ENCODE measurements at regions not wholly inside any gene's neighbourhood (a gene's known extent, or its start where the extent isn't known, plus 50 kb on each side); places are given as distances from the start of the nearest gene placed in this dataset.
"Not testable (repeated sequence)": the region's sequence is repeated elsewhere in the genome, so short reads cannot be mapped to it uniquely, and the experiment has no call there.

GRCh38 chr3:67064105-67064504 lies 66.0 kb downstream of the KBTBD8 start:
- no peak for DNase-seq

GRCh38 chr3:67067251-67067650 lies 69.1 kb downstream of the KBTBD8 start:
- peak; percentile 10 for DNase-seq

GRCh38 chr3:67072640-67073039 lies 74.5 kb downstream of the KBTBD8 start:
- DNase-seq, result not testable (repeated sequence)

GRCh38 chr3:67073812-67074211 lies 75.7 kb downstream of the KBTBD8 start:
- DNase-seq, result no peak

- DNase-seq, result no peak
Measured at GRCh38 chr3:67075295-67075694, 77.2 kb downstream of the KBTBD8 start.

- DNase-seq, result no peak
Measured at GRCh38 chr3:67076607-67077006, 78.5 kb downstream of the KBTBD8 start.

- DNase-seq, result no peak
Measured at GRCh38 chr3:67077656-67078055, 79.5 kb downstream of the KBTBD8 start.

- no peak for DNase-seq
Measured at GRCh38 chr3:67082533-67083024, 84.5 kb downstream of the KBTBD8 start.

GRCh38 chr3:67083277-67083676 lies 85.2 kb downstream of the KBTBD8 start:
- no peak for DNase-seq

- DNase-seq, result no peak
Measured at GRCh38 chr3:67087788-67088187, 89.7 kb downstream of the KBTBD8 start.

GRCh38 chr3:67090474-67090873 lies 92.4 kb downstream of the KBTBD8 start:
- DNase-seq, result no peak

GRCh38 chr3:67093305-67093704 lies 95.2 kb downstream of the KBTBD8 start:
- DNase-seq, result no peak

GRCh38 chr3:67094167-67094566 lies 96.1 kb downstream of the KBTBD8 start:
- DNase-seq, result no peak

- DNase-seq, result no peak
Measured at GRCh38 chr3:67094774-67095173, 96.7 kb downstream of the KBTBD8 start.

GRCh38 chr3:67104388-67104787 lies 106.3 kb downstream of the KBTBD8 start:
- no peak for DNase-seq

GRCh38 chr3:67106874-67107273 lies 108.8 kb downstream of the KBTBD8 start:
- DNase-seq, result no peak

GRCh38 chr3:67109651-67110204 lies 111.6 kb downstream of the KBTBD8 start:
- peak; percentile 25 for DNase-seq

- peak; percentile 39 for DNase-seq
Measured at GRCh38 chr3:67113802-67114407, 115.8 kb downstream of the KBTBD8 start.

- DNase-seq, result no peak
Measured at GRCh38 chr3:67118122-67118521, 120.0 kb downstream of the KBTBD8 start.

GRCh38 chr3:67118635-67119034 lies 120.5 kb downstream of the KBTBD8 start:
- no peak for DNase-seq

GRCh38 chr3:67123914-67124313 lies 125.8 kb downstream of the KBTBD8 start:
- DNase-seq, result no peak

GRCh38 chr3:67127254-67127653 lies 129.1 kb downstream of the KBTBD8 start:
- DNase-seq, result no peak

- DNase-seq, result no peak
Measured at GRCh38 chr3:67142432-67142831, 144.3 kb downstream of the KBTBD8 start.

GRCh38 chr3:67145738-67146137 lies 147.6 kb downstream of the KBTBD8 start:
- no peak for DNase-seq

GRCh38 chr3:67154429-67154828 lies 156.3 kb downstream of the KBTBD8 start:
- no peak for DNase-seq
